Glomerular endothelial cell (primary cell): ENCODE measurements at regions not wholly inside any gene's neighbourhood (a gene's known extent, or its start where the extent isn't known, plus 50 kb on each side); places are given as distances from the start of the nearest gene placed in this dataset.
"Not testable (repeated sequence)": the region's sequence is repeated elsewhere in the genome, so short reads cannot be mapped to it uniquely, and the experiment has no call there.

Experiments used
- DNase-seq: peaks from one replicate; pipeline ENCODE4 v3.0.0-alpha.2; 2011; ENCODE audit warnings: low read depth, low spot score; ENCODE audit errors: extremely low read depth

DNA sequence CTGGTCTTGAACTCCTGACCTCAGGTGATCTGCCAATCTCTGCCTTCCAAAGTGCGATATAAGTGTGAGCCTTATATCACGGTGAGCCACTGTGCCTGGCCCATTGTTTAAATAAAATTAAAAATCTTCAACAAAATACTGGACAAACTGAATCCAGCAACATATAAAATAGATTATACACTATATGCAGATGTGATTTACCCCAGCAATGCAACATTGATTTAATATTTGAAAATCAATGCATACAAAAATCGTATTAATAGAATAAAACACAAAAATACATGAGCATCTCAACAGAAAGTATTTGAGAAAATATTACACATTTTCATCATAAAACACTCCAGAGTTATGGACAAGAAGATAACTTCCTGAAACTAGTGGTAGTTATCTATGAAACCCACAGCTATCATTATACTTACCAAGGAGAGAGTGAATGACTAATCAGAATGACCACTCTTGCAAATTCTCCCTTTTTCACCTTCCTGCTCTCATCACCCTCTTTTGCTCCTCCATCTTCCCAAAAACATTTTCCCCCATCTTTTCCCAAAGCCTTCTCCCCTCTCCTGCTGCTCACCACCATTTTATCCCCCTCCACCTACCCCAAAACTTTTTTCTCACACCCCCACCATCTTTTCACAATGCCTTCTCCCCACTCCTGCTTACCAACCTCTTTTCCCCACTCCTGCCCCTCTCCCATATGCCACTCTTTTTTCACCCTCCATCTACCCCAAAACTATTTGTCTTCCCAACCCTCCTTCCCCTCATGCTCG lies 122.1 kb upstream of the VPREB1 start:
- DNase-seq = no peak

DNA sequence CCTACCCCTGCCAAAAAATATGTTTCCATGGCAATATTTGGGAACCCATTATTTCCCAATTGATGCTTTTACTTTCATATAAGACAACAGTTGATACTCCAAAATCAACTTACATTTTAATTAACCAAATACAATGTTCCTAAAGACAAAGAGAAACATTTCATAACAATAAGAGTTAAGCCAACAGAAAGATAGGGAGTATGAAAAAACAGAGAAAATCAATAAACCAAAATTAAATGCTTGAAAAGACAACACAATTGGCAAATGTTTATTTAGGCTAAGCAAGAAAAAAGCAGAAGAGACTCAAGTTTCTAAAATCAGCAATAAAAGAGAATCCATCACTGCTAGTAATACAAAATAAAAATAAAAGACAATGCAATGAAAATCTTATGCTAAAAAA lies 123.1 kb upstream of the VPREB1 start:
- DNase-seq = no peak

GRCh38 chr22:22120160-22120559 lies 124.4 kb upstream of the VPREB1 start:
- no peak for DNase-seq

DNA sequence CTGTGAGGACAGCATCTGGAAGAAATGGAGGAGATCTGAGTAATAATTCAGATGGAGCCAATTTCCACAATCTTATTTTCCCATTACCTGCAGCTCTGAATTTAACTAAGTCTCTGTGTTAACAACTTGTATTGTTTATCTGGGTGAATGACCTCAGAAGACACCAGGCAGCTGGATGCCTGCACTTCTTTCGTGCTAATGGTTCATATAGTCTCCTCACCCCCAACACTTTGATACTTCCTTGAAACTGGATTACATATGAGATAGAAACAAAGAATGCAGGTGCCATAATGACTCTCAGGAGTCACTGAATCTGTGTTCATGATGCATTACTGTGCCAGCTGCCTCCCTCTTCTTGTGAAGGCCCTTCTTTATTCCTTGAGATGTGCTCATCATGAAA lies 125.6 kb upstream of the VPREB1 start:
- no peak for DNase-seq

DNA sequence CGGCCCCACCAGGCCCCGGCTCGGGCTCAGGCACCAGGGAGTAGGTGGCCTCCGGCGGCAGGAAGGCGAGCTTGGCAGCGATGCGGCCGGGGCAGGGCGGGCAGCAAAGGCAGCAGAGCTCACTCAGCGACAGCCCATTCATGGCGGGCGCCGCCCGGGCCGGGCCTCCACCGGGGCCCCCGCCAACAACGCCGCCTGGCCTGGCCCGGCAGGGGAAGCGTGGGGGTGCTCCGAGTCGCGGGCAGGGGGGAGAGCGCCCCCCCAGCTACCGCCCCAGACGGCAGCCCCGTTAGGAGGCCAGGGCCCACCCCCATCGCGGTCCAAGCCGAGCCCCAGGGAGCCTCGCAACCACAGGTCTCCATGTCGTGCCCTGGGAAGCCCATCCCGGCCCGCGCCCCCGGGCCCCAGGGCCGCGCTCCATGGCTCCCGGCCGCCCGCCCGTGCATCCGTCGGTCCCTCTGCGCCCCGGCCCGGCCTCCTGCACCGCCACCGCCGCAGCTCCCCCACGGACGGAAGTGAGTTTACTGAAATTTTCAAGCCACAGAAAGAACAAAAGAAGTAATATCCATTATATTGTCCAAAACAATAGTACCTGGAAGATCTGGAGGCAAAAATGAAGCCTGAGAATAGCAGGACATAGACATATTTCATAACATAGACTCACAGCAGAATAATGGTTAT lies 126.6 kb upstream of the VPREB1 start:
- DNase-seq = not testable (repeated sequence)

DNA sequence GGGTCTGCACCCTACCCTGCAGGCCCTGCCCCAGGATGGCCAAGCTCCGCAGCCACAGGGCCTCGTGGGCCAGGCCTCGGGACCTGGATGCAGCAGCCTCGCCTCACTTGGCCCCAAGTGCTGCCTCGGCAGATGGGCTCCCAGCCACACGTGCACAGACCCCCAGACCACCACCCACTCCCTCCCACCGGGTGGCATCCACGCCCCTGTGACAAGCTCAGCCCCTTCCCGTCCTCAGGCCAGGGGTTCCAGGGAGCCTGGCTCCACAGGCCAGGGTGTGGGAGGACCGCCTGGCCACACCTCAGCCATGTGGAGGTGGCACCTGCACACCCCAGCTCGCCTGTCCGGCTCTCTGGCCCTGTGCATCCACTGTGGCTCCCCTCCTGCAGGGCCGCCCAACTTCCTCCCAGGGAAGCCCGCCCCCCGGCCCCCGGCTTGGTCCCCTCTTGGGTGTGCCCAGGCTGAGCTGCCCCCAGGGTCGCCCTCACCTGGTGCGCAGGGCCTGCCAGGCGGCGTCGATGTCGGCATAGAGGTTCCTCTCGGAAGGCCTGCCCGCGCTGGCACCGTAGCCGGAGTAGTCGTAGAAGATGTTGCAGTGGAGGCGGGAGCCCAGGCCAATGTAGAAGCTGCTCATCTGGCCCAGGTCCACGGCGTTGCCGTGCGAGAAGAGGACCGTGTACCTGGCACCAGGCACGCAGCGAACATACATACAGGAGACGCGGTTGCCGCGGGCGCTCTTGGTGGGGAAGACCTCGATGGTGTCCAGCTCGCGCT lies 127.4 kb upstream of the VPREB1 start:
- DNase-seq = not testable (repeated sequence)

GRCh38 chr22:22113701-22114100 lies 130.9 kb upstream of the VPREB1 start:
- DNase-seq = no peak

GRCh38 chr22:22112533-22113294 lies 130.1 kb upstream of the TOP3B start:
- no peak for DNase-seq

- DNase-seq = no peak
These were observed 129.4 kb upstream of the TOP3B start for GRCh38 chr22:22111983-22112382.

DNA sequence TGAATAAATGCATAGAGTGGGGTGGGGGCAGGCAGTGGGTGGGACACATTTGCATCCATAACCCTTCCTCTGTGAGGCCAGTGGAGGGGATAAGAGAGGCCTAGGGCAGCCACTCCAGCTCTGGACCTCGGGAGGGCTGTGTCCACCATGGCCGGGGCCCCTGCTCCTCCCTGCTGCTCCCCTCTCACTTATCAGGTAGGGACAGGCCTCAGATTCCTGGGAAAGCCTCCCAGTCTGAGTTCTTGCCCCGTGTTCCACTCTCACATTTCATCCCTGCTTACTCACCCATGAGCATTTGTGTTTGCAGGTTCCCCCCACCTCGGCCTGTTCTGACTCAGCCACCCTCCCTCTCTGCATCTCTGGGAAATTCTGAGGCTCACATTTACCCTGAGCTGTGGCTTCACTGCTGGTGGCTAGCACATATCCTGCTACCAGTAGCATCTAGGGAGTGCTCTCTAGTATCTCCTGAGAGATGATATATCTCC lies 128.7 kb upstream of the TOP3B start:
- DNase-seq = no peak

- no peak for DNase-seq
These were observed 128.1 kb upstream of the TOP3B start for GRCh38 chr22:22110548-22111266.

GRCh38 chr22:22109693-22110466 lies 127.3 kb upstream of the TOP3B start:
- no peak for DNase-seq

DNA sequence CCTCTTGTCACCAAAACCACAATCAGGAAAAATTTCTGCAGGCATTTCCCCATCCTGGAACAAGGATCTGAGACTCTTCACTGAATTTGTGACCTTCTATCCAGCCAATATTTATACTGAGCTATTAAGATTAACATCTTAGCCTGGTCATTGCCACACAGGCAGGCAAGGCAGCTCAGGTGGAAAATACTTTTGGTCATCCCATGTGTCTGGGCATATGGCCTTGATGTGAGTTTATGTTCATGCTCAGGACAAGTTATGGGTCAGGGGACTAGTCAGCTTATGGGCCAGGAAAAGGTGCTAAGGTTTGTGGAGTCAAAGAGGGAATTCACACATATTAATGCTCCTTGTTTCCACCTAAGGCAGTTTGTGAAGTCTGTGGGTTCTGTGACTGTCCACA lies 124.3 kb upstream of the TOP3B start:
- DNase-seq = no peak

DNA sequence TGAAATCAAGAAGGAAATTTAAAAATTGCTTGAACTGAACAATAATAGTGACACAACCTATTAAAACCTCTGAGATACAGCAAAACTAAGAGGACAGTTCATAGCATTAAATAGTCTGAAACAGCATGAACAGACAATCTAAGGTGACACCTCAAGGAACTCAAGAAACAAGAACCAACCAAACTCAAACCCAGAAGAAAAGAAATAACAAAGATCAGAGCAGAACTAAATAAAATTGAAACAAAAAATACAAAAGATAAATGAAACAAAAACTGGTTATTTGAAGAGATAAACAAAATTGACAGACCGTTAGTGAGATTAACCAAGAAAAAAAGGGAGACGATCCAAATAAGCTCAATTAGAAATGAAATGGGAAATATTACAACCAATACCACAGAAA lies 122.8 kb upstream of the TOP3B start:
- no peak for DNase-seq

GRCh38 chr22:22103078-22103875 lies 120.7 kb upstream of the TOP3B start:
- no peak for DNase-seq

GRCh38 chr22:22099833-22100812 lies 117.5 kb upstream of the TOP3B start:
- DNase-seq = no peak

DNA sequence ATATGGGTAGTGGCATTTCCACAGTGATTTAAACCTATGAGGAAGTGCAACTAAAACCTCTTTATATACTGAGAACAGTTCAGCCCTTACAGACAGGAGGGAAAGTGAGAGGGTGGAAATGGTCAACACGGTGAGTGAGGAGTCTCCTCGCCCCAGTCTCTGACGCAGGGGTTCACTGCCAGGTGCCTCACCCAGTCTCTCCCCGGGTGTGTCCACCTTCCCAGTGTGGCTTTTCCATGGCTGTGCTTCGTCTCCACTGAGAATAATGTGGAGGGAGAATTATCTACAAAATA lies 116.6 kb upstream of the TOP3B start:
- no peak for DNase-seq
